ENCODE measurements at regions not wholly inside any gene's neighbourhood (a gene's known extent, or its start where the extent isn't known, plus 50 kb on each side); places are given as distances from the start of the nearest gene placed in this dataset.

GRCh38 chr2:20877960-20878359 is 55.1 kb upstream of the LDAH start:
- H3K27me3 ChIP-seq: no peaks in the 10 kb centered on the region
- no peak for TF ChIP-seq EP300 (IDR thresholded peaks at IDR 0.05)
- no peak for TF ChIP-seq CTCF (IDR thresholded peaks at IDR 0.05)
- TF ChIP-seq POLR2A (IDR thresholded peaks at IDR 0.05): no peak
- no peak for TF ChIP-seq POLR2AphosphoS5 (IDR thresholded peaks at IDR 0.05)
- peak overlapping the region in 3 of 4 donors; percentile 32 to 54 (median 43) for H3K27ac ChIP-seq
- H3K9me3 ChIP-seq: no peaks in the 10 kb centered on the region
- no peaks in the 10 kb centered on the region for H3K36me3 ChIP-seq
- WGBS, 2 donors (ENCODE audit: low coverage in 1 of 2): 0 to 3% methylated on average over 2 of the region's 2 CpGs
- peak; percentile 62 for ATAC-seq
- peaks cover 0 to 13% (median 4%) of the 10 kb centered on the region in 3 donors for H3K4me1 ChIP-seq
- H3K4me3 ChIP-seq: no peak overlapping the region

Measured in gastroesophageal sphincter (tissue), 4 donors.